HEK293T (cell line): ENCODE measurements at regions not wholly inside any gene's neighbourhood (a gene's known extent, or its start where the extent isn't known, plus 50 kb on each side); places are given as distances from the start of the nearest gene placed in this dataset.

ENCODE experiments used
- CTCF ChIA-PET: fragments of 350-600 bp; formaldehyde crosslinking; extraction: SDS; loops from one replicate; lab custom pipeline; 2021; ENCODE audit warnings: antibody characterized with exemption, inconsistent platforms; lab: Yijun Ruan, JAX
- POLR2A ChIA-PET: fragments of 350-600 bp; formaldehyde crosslinking; extraction: SDS; loops from one replicate; lab custom pipeline; 2020; ENCODE audit warnings: antibody characterized with exemption, inconsistent platforms; lab: Yijun Ruan, JAX
- DNase-seq: peaks from one replicate; pipeline ENCODE4 v3.0.0; 2012; ENCODE audit warnings: mixed read lengths; ENCODE audit errors: extremely low spot score
- ARNT ChIP-seq: fragments of 450-650 bp; IDR thresholded peaks from 2 replicates; pipeline ENCODE4 v1.6.1; 2017; ENCODE audit warnings: mild to moderate bottlenecking
- BHLHE40 ChIP-seq: fragments of 450-650 bp; IDR thresholded peaks from 2 replicates; pipeline ENCODE4 v1.6.1; 2016; ENCODE audit warnings: mild to moderate bottlenecking, moderate library complexity, borderline replicate concordance
- CTBP1 ChIP-seq: fragments of 450-650 bp; IDR thresholded peaks from 2 replicates; pipeline ENCODE4 v1.6.1; 2016; ENCODE audit warnings: borderline replicate concordance
- ELF4 ChIP-seq: fragments of 450-650 bp; IDR thresholded peaks from 2 replicates; pipeline ENCODE4 v1.6.1; 2017; ENCODE audit warnings: antibody characterized with exemption
- FOXA1 ChIP-seq: fragments of 450-650 bp; IDR thresholded peaks from 2 replicates; pipeline ENCODE4 v1.6.1; 2016; ENCODE audit warnings: mild to moderate bottlenecking
- FOXK2 ChIP-seq: fragments of 450-650 bp; IDR thresholded peaks from 2 replicates; pipeline ENCODE4 v1.6.1; 2016; ENCODE audit warnings: mild to moderate bottlenecking
- FOXM1 ChIP-seq: fragments of 450-650 bp; IDR thresholded peaks from 2 replicates; pipeline ENCODE4 v1.6.1; 2017; ENCODE audit warnings: mild to moderate bottlenecking, borderline replicate concordance
- HDGF ChIP-seq: fragments of 450-650 bp; IDR thresholded peaks from 2 replicates; pipeline ENCODE4 v1.6.1; 2017; ENCODE audit warnings: antibody characterized with exemption, borderline replicate concordance
- L3MBTL2 ChIP-seq: fragments of 450-650 bp; conservative IDR thresholded peaks from 2 replicates; pipeline ENCODE4 v1.6.1; 2016; ENCODE audit warnings: mild to moderate bottlenecking
- LEF1 ChIP-seq: fragments of 450-650 bp; IDR thresholded peaks from 2 replicates; pipeline ENCODE4 v1.6.1; 2017; ENCODE audit warnings: mild to moderate bottlenecking, borderline replicate concordance
- NFRKB ChIP-seq: fragments of 450-650 bp; IDR thresholded peaks from 2 replicates; pipeline ENCODE4 v1.6.1; 2016; ENCODE audit warnings: mild to moderate bottlenecking, moderate library complexity
- PKNOX1 ChIP-seq: fragments of 450-650 bp; IDR thresholded peaks from 2 replicates; pipeline ENCODE4 v1.6.1; 2016
- SP1 ChIP-seq: fragments of 450-650 bp; IDR thresholded peaks from 2 replicates; pipeline ENCODE4 v1.6.1; 2017
- SUZ12 ChIP-seq: fragments of 450-650 bp; IDR thresholded peaks from 2 replicates; pipeline ENCODE4 v1.6.1; 2016; ENCODE audit warnings: mild to moderate bottlenecking
- TARDBP ChIP-seq: fragments of 450-650 bp; IDR thresholded peaks from 2 replicates; pipeline ENCODE4 v1.6.1; 2016
- ZNF384 ChIP-seq: fragments of 450-650 bp; IDR thresholded peaks from 2 replicates; pipeline ENCODE4 v1.6.1; 2016

GRCh38 chr4:119825696-119826095 lies 197.1 kb upstream of the PDE5A start:
- DNase-seq = no peak
- ChIA-PET POLR2A (no interaction called here), CTCF (no interaction called here)

DNA sequence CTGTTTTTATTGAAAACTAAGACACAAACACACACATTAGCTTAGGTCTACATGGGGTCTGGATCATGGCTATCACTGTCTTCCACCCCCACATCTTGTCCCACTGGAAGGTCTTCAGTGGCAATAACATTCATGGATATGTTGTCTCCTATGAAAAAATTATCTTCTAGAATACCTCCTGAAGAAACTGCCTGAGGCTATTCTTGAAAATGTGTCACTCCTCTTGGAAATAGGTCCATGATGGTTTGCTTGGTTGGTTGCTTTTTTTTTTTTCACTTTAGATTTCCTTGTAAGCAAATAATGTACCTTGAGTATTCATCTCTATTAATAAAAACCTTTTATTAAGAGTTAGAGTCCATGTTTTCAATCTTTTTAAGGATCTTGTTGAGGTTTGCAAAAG lies 195.3 kb upstream of the PDE5A start:
- ChIA-PET POLR2A (no interaction called here), CTCF (no interaction called here)
- TF ChIP-seq BHLHE40 = no peak
- no peak for TF ChIP-seq NFRKB
- no peak for TF ChIP-seq FOXM1
- no peak for TF ChIP-seq FOXA1
- no peak for TF ChIP-seq HDGF
- no peak for TF ChIP-seq LEF1
- no peak for TF ChIP-seq PKNOX1
- no peak for TF ChIP-seq FOXK2
- TF ChIP-seq CTBP1 = no peak
- TF ChIP-seq SUZ12 = no peak
- TF ChIP-seq ZNF384 = no peak
- TF ChIP-seq ELF4 = no peak
- no peak for TF ChIP-seq SP1
- no peak for TF ChIP-seq L3MBTL2
- TF ChIP-seq TARDBP = no peak
- no peak for TF ChIP-seq ARNT
- DNase-seq = no peak

More at GRCh38 chr4:119825696-119826095, 197.1 kb upstream of the PDE5A start:
- TF ChIP-seq FOXM1 (no peak), ELF4 (no peak), LEF1 (no peak), ARNT (no peak), PKNOX1 (no peak), L3MBTL2 (no peak), CTBP1 (no peak), BHLHE40 (no peak), SP1 (no peak), SUZ12 (no peak), TARDBP (no peak), ZNF384 (no peak), NFRKB (no peak), FOXA1 (no peak), HDGF (no peak), FOXK2 (no peak)

- ChIA-PET POLR2A (no interaction called here), CTCF (no interaction called here)
- no peak for TF ChIP-seq ARNT
- TF ChIP-seq FOXA1 = no peak
- no peak for TF ChIP-seq SUZ12
- no peak for TF ChIP-seq NFRKB
- no peak for TF ChIP-seq ZNF384
- no peak for TF ChIP-seq CTBP1
- TF ChIP-seq FOXK2 = no peak
- no peak for TF ChIP-seq TARDBP
- TF ChIP-seq SP1 = no peak
- TF ChIP-seq LEF1 = no peak
- TF ChIP-seq PKNOX1 = no peak
- TF ChIP-seq HDGF = no peak
- no peak for TF ChIP-seq L3MBTL2
- no peak for DNase-seq
These were observed 194.4 kb upstream of the PDE5A start for GRCh38 chr4:119823045-119823444.

DNA sequence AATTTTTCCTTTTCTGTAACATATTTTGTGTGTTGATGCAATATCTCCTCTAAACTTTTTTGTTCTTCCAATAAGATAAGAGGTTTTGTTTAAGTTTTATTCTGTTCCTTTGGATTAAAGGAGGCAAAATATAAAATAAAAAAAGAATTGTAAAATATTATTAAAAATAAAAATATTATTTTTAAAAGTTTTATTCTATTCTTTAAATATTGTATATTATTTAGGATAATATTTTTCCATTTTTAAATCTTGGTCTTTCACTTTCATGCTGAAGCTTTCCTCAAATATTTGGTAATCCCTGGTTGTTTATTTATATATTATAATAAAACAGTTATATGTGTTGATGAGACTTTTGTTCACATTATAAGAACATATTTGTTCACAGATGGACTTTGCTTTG lies 187.9 kb upstream of the PDE5A start:
- DNase-seq = no peak
- CTCF ChIA-PET = no interaction called here
- POLR2A ChIA-PET = no interaction called here
- TF ChIP-seq ARNT (no peak), ZNF384 (no peak), ELF4 (no peak), SUZ12 (no peak), L3MBTL2 (no peak), TARDBP (no peak), LEF1 (no peak), FOXM1 (no peak), FOXA1 (no peak), HDGF (no peak), BHLHE40 (no peak), CTBP1 (no peak), NFRKB (no peak), FOXK2 (no peak), PKNOX1 (no peak), SP1 (no peak)

GRCh38 chr4:119810001-119810400 lies 181.4 kb upstream of the PDE5A start:
- ChIA-PET CTCF (no interaction called here), POLR2A (no interaction called here)
- DNase-seq = no peak
- TF ChIP-seq ZNF384 (no peak), TARDBP (no peak), LEF1 (no peak), FOXM1 (no peak), HDGF (no peak), ARNT (no peak), CTBP1 (no peak), ELF4 (no peak), SP1 (no peak), FOXA1 (no peak), SUZ12 (no peak), L3MBTL2 (no peak), PKNOX1 (no peak), BHLHE40 (no peak), FOXK2 (no peak)
